ENCODE measurements at regions not wholly inside any gene's neighbourhood (a gene's known extent, or its start where the extent isn't known, plus 50 kb on each side); places are given as distances from the start of the nearest gene placed in this dataset.

- ATAC-seq (no peak), DNase-seq (no peak)
- Mint-ChIP-seq H3K27me3 (no peaks in the 10 kb centered on the region), H3K4me1 (no peaks in the 10 kb centered on the region), H3K9me3 (no peaks in the 10 kb centered on the region), H3K36me3 (ENCODE audit: low read depth) (no peaks in the 10 kb centered on the region), H3K27ac (no peak overlapping the region), H3K4me3 (no peak overlapping the region)
Measured at GRCh38 chr9:119789987-119790386, 420.8 kb upstream of the BRINP1 start.

GRCh38 chr9:119788921-119789320, 419.7 kb upstream of the BRINP1 start:
- Mint-ChIP-seq H3K36me3 (ENCODE audit: low read depth) (no peaks in the 10 kb centered on the region), H3K27ac (no peak overlapping the region), H3K4me1 (no peaks in the 10 kb centered on the region), H3K27me3 (no peaks in the 10 kb centered on the region), H3K4me3 (no peak overlapping the region), H3K9me3 (no peaks in the 10 kb centered on the region)
- no peak for ATAC-seq
- DNase-seq = no peak

GRCh38 chr9:119781886-119782285, 412.7 kb upstream of the BRINP1 start:
- ATAC-seq (no peak), DNase-seq (no peak)
- Mint-ChIP-seq H3K9me3 (peaks cover 6% of the 10 kb centered on the region), H3K36me3 (ENCODE audit: low read depth) (no peaks in the 10 kb centered on the region), H3K4me3 (no peak overlapping the region), H3K4me1 (no peaks in the 10 kb centered on the region), H3K27ac (no peak overlapping the region), H3K27me3 (no peaks in the 10 kb centered on the region)

- H3K4me1 Mint-ChIP-seq = no peaks in the 10 kb centered on the region
- no peak overlapping the region for H3K4me3 Mint-ChIP-seq
- H3K27ac Mint-ChIP-seq = no peak overlapping the region
Measured at GRCh38 chr9:119775410-119775809, 406.2 kb upstream of the BRINP1 start.

GRCh38 chr9:119773823-119774222, 404.6 kb upstream of the BRINP1 start:
- Mint-ChIP-seq H3K9me3 (no peaks in the 10 kb centered on the region), H3K27me3 (no peaks in the 10 kb centered on the region), H3K27ac (no peak overlapping the region), H3K36me3 (ENCODE audit: low read depth) (no peaks in the 10 kb centered on the region), H3K4me3 (no peak overlapping the region), H3K4me1 (no peaks in the 10 kb centered on the region)
- DNase-seq (no peak), ATAC-seq (no peak)

More at GRCh38 chr9:119775410-119775809, 406.2 kb upstream of the BRINP1 start:
- ATAC-seq (no peak), DNase-seq (no peak)
- no peaks in the 10 kb centered on the region for H3K36me3 Mint-ChIP-seq (ENCODE audit: low read depth)
- no peaks in the 10 kb centered on the region for H3K27me3 Mint-ChIP-seq
- peaks cover 6% of the 10 kb centered on the region for H3K9me3 Mint-ChIP-seq

GRCh38 chr9:119771341-119771740, 402.1 kb upstream of the BRINP1 start:
- no peaks in the 10 kb centered on the region for H3K36me3 Mint-ChIP-seq (ENCODE audit: low read depth)
- DNase-seq (no peak), ATAC-seq (no peak)
- no peak overlapping the region for H3K4me3 Mint-ChIP-seq
- no peaks in the 10 kb centered on the region for H3K9me3 Mint-ChIP-seq
- no peak overlapping the region for H3K27ac Mint-ChIP-seq
- no peaks in the 10 kb centered on the region for H3K4me1 Mint-ChIP-seq
- peaks cover 2% of the 10 kb centered on the region for H3K27me3 Mint-ChIP-seq

GRCh38 chr9:119768266-119768665, 399.0 kb upstream of the BRINP1 start:
- no peak overlapping the region for H3K27ac Mint-ChIP-seq
- H3K4me1 Mint-ChIP-seq = no peaks in the 10 kb centered on the region
- DNase-seq (no peak), ATAC-seq (no peak)
- no peaks in the 10 kb centered on the region for H3K36me3 Mint-ChIP-seq (ENCODE audit: low read depth)
- no peak overlapping the region for H3K4me3 Mint-ChIP-seq
- H3K9me3 Mint-ChIP-seq = peaks cover 3% of the 10 kb centered on the region
- peaks cover 2% of the 10 kb centered on the region for H3K27me3 Mint-ChIP-seq

- Mint-ChIP-seq H3K9me3 (peaks cover 12% of the 10 kb centered on the region), H3K4me3 (no peak overlapping the region), H3K4me1 (peaks cover 5% of the 10 kb centered on the region), H3K27ac (no peak overlapping the region), H3K36me3 (ENCODE audit: low read depth) (no peaks in the 10 kb centered on the region), H3K27me3 (peaks cover 2% of the 10 kb centered on the region)
- ATAC-seq = no peak
- DNase-seq = no peak
Measured at GRCh38 chr9:119765632-119766175, 396.5 kb upstream of the BRINP1 start.

- no peaks in the 10 kb centered on the region for H3K36me3 Mint-ChIP-seq (ENCODE audit: low read depth)
- H3K27ac Mint-ChIP-seq = no peak overlapping the region
- peaks cover 5% of the 10 kb centered on the region for H3K4me1 Mint-ChIP-seq
- H3K27me3 Mint-ChIP-seq = peaks cover 2% of the 10 kb centered on the region
- H3K4me3 Mint-ChIP-seq = no peak overlapping the region
- peaks cover 12% of the 10 kb centered on the region for H3K9me3 Mint-ChIP-seq
- ATAC-seq (no peak), DNase-seq (no peak)
Measured at GRCh38 chr9:119763260-119763659, 394.0 kb upstream of the BRINP1 start.

GRCh38 chr9:119761812-119762211, 392.6 kb upstream of the BRINP1 start:
- H3K36me3 Mint-ChIP-seq (ENCODE audit: low read depth) = no peaks in the 10 kb centered on the region
- H3K9me3 Mint-ChIP-seq = peaks cover 12% of the 10 kb centered on the region
- H3K4me1 Mint-ChIP-seq = peaks cover 5% of the 10 kb centered on the region
- H3K27ac Mint-ChIP-seq = no peak overlapping the region
- no peaks in the 10 kb centered on the region for H3K27me3 Mint-ChIP-seq
- H3K4me3 Mint-ChIP-seq = no peak overlapping the region
- ATAC-seq = no peak
- no peak for DNase-seq

- H3K36me3 Mint-ChIP-seq (ENCODE audit: low read depth) = no peaks in the 10 kb centered on the region
- no peak overlapping the region for H3K27ac Mint-ChIP-seq
- H3K27me3 Mint-ChIP-seq = no peaks in the 10 kb centered on the region
- DNase-seq = no peak
- no peak overlapping the region for H3K4me3 Mint-ChIP-seq
- H3K9me3 Mint-ChIP-seq = peaks cover 12% of the 10 kb centered on the region
- peaks cover 5% of the 10 kb centered on the region for H3K4me1 Mint-ChIP-seq
- ATAC-seq = no peak
Measured at GRCh38 chr9:119758990-119759389, 389.8 kb upstream of the BRINP1 start.

GRCh38 chr9:119758241-119758640, 389.0 kb upstream of the BRINP1 start:
- peaks cover 9% of the 10 kb centered on the region for H3K9me3 Mint-ChIP-seq
- DNase-seq = no peak
- H3K27ac Mint-ChIP-seq = no peak overlapping the region
- H3K4me3 Mint-ChIP-seq = no peak overlapping the region
- H3K36me3 Mint-ChIP-seq (ENCODE audit: low read depth) = no peaks in the 10 kb centered on the region
- H3K27me3 Mint-ChIP-seq = no peaks in the 10 kb centered on the region
- no peak for ATAC-seq
- peaks cover 5% of the 10 kb centered on the region for H3K4me1 Mint-ChIP-seq

GRCh38 chr9:119739476-119739875, 370.2 kb upstream of the BRINP1 start:
- ATAC-seq (no peak), DNase-seq (no peak)
- no peaks in the 10 kb centered on the region for H3K27me3 Mint-ChIP-seq
- H3K4me1 Mint-ChIP-seq = no peaks in the 10 kb centered on the region
- no peak overlapping the region for H3K4me3 Mint-ChIP-seq
- no peaks in the 10 kb centered on the region for H3K9me3 Mint-ChIP-seq
- H3K36me3 Mint-ChIP-seq (ENCODE audit: low read depth) = no peaks in the 10 kb centered on the region
- no peak overlapping the region for H3K27ac Mint-ChIP-seq

GRCh38 chr9:119736491-119737454, 367.5 kb upstream of the BRINP1 start:
- Mint-ChIP-seq H3K4me1 (no peaks in the 10 kb centered on the region), H3K27ac (no peak overlapping the region)
- DNase-seq = no peak

GRCh38 chr9:119727988-119728387, 358.8 kb upstream of the BRINP1 start:
- DNase-seq = no peak
- H3K4me3 Mint-ChIP-seq = no peak overlapping the region
- no peaks in the 10 kb centered on the region for H3K36me3 Mint-ChIP-seq (ENCODE audit: low read depth)
- H3K27me3 Mint-ChIP-seq = no peaks in the 10 kb centered on the region
- no peak for ATAC-seq
- peaks cover 7% of the 10 kb centered on the region for H3K9me3 Mint-ChIP-seq
- H3K4me1 Mint-ChIP-seq = no peaks in the 10 kb centered on the region
- no peak overlapping the region for H3K27ac Mint-ChIP-seq

More at GRCh38 chr9:119736491-119737454, 367.5 kb upstream of the BRINP1 start:
- no peak for ATAC-seq
- Mint-ChIP-seq H3K4me3 (no peak overlapping the region), H3K36me3 (ENCODE audit: low read depth) (no peaks in the 10 kb centered on the region), H3K27me3 (no peaks in the 10 kb centered on the region), H3K9me3 (peaks cover 17% of the 10 kb centered on the region)
